CD4-positive, alpha-beta T cell treated with Interleukin-17A for 1 hour (primary cell): ENCODE measurements at regions not wholly inside any gene's neighbourhood (a gene's known extent, or its start where the extent isn't known, plus 50 kb on each side); places are given as distances from the start of the nearest gene placed in this dataset.
"Not testable (repeated sequence)": the region's sequence is repeated elsewhere in the genome, so short reads cannot be mapped to it uniquely, and the experiment has no call there.

Source experiments
- DNase-seq: peaks from one replicate; pipeline ENCODE4 v3.0.0-alpha.2; 2020

DNA sequence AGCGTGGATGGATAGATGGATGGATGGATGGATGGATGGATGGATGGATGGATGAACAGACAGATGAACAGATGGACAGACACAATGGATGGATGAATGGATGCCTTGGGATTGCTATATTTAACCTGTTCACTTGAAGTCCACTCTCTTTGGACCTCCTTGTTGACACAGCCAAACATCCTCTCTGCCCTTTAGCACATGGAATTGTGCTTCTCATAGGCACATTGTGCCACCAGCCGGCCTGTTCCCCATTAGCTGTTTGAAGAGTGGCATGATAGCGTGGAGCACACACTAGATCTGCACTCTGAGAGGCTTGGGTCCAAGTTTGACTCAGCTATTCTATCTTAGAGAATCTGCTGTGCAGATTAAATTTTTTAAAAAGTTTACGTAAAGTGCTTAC is 56.9 kb upstream of the GSC start:
- no peak for DNase-seq

DNA sequence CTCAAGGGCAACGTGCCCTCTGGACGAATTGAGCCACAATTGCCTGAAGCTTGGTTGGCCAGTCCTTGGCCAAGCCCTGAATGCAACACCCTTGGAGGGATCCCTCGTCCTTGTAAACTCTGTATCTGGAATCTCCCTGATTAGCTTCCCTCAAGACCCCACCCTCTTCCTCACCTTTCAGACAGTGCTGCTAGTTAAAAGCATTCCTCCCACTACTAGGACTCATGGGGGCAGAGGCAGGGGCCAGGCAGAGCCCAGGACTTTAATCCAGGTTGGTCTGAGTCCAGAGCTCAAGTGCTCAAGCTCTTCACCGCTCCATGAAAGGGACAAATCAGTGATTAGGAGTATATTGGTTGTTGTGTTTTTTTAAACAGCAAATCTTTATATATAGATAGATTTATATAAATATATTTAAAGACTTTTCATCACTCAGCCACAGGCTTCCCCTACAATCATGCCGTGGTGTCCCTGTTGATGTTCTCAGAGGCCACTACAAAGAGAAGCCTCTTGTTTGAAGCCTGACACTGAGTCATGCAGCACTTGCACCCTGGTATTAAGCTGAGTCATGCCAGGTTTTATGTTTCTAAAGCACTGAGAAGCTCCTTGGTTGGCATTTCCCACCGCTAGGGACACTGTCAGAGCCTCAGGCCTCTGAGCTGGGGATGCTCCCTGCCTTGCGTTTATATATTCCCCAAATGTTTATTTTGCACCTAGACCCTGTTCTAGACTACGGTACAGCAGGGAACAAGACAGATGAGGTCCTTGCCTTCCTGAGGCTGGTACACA is 53.8 kb upstream of the GSC start:
- DNase-seq = no peak

DNA sequence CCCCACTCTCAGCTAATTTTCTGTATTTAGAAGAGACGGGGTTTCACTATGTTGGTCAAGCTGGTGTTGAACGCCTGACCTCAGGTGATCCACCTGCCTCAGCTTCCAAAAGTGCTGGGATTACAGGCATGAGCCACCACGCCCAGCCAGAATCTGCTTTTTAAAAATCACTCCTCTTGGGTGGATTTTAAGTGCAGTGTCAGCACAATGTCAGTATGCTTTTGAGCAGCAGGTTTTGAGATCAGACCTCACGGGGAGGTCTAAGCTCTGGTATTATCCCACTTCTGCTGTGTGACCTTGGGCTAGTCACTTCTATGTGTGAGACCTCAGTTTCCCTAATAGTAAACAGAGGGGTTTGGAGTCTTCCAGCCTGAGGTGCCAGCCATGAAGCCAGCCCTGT is 51.8 kb upstream of the GSC start:
- DNase-seq = no peak

DNA sequence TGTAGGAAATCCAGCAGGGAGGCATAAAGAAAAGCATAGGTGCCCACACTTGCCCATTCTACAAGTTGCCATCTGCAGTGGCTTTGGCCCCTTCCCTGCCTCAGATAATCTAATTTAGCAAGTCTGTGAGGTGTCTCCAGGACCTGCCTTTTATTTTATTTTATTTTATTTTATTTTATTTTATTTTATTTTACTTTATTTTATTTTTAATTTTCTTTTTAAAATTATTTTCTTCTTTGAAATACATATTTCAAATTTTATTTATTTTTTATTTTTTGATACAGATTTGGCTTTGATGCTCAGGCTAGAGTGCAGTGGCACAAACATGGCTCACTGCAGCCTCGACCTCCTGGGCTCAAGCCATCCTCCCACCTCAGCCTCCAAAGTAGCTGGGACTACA is 51.0 kb upstream of the GSC start:
- DNase-seq = not testable (repeated sequence)
